HG03064 (cell line): ENCODE measurements at regions not wholly inside any gene's neighbourhood (a gene's known extent, or its start where the extent isn't known, plus 50 kb on each side); places are given as distances from the start of the nearest gene placed in this dataset.

Experiments
- ATAC-seq: cut with Tn5 transposase; IDR thresholded peaks from one replicate; pipeline ENCODE4 v1.9.1; 2021; ENCODE audit warnings: low read depth; ENCODE audit not compliant: unreplicated experiment

GRCh38 chr3:23740517-23740965 is 65.2 kb upstream of the UBE2E1 start:
- ATAC-seq: peak; percentile 76

- ATAC-seq: no peak
Measured at GRCh38 chr3:23741036-23741706, 64.6 kb upstream of the UBE2E1 start.

GRCh38 chr3:23743141-23743784 is 62.5 kb upstream of the UBE2E1 start:
- no peak for ATAC-seq

GRCh38 chr3:23746441-23746840 is 59.3 kb upstream of the UBE2E1 start:
- no peak for ATAC-seq

- no peak for ATAC-seq
Measured at GRCh38 chr3:23747841-23748240, 57.9 kb upstream of the UBE2E1 start.

- no peak for ATAC-seq
Measured at GRCh38 chr3:23748398-23749110, 57.2 kb upstream of the UBE2E1 start.

GRCh38 chr3:23749609-23750008 is 56.1 kb upstream of the UBE2E1 start:
- ATAC-seq: no peak

GRCh38 chr3:23750573-23751210 is 55.1 kb upstream of the UBE2E1 start:
- ATAC-seq: no peak

GRCh38 chr3:23751212-23751723 is 54.5 kb upstream of the UBE2E1 start:
- ATAC-seq: no peak

GRCh38 chr3:23752126-23752525 is 53.6 kb upstream of the UBE2E1 start:
- ATAC-seq: no peak

- ATAC-seq: no peak
Measured at GRCh38 chr3:23754215-23754614, 51.5 kb upstream of the UBE2E1 start.
